NB4 (cell line): ENCODE measurements at regions not wholly inside any gene's neighbourhood (a gene's known extent, or its start where the extent isn't known, plus 50 kb on each side); places are given as distances from the start of the nearest gene placed in this dataset.

Experiments
- DNase-seq: peaks from one replicate; pipeline ENCODE4 v3.0.0; 2010; ENCODE audit warnings: low read depth
- H3K4me3 ChIP-seq: one replicate; pipeline ENCODE4 v1.5.1; 2011; ENCODE audit warnings: mild to moderate bottlenecking, low read depth, low read length, moderate library complexity
- CTCF ChIP-seq: IDR thresholded peaks from one replicate; pipeline ENCODE4 v1.5.1; 2012; ENCODE audit warnings: low read depth, low read length
- MAX ChIP-seq: IDR thresholded peaks from 2 replicates; pipeline ENCODE4 v1.6.1; 2011; ENCODE audit warnings: low read depth, low read length
- MYC ChIP-seq: IDR thresholded peaks from 2 replicates; pipeline ENCODE4 v1.6.1; 2011; ENCODE audit warnings: low read depth, low read length
- POLR2A ChIP-seq: IDR thresholded peaks from 2 replicates; pipeline ENCODE4 v1.6.1; 2011; ENCODE audit warnings: mild to moderate bottlenecking; ENCODE audit not compliant: insufficient read length; ENCODE audit errors: extremely low read depth

GRCh38 chr2:236977063-236977851, 108.4 kb upstream of the COPS8 start:
- H3K4me3 ChIP-seq, result no peak overlapping the region
- TF ChIP-seq MAX (no peak), CTCF (no peak), POLR2A (no peak), MYC (no peak)
- no peak for DNase-seq

- TF ChIP-seq MAX (no peak), CTCF (no peak), MYC (no peak), POLR2A (no peak)
- no peak overlapping the region for H3K4me3 ChIP-seq
- no peak for DNase-seq
Measured at GRCh38 chr2:236977852-236978398, 107.8 kb upstream of the COPS8 start.

GRCh38 chr2:236979664-236980063, 106.0 kb upstream of the COPS8 start:
- no peak for DNase-seq
- no peak for TF ChIP-seq MAX
- no peak for TF ChIP-seq CTCF
- no peak for TF ChIP-seq MYC
- TF ChIP-seq POLR2A, result no peak
- H3K4me3 ChIP-seq, result no peak overlapping the region

GRCh38 chr2:236980961-236981360, 104.7 kb upstream of the COPS8 start:
- DNase-seq, result no peak
- no peak overlapping the region for H3K4me3 ChIP-seq
- TF ChIP-seq POLR2A (no peak), MYC (no peak), MAX (no peak), CTCF (no peak)

GRCh38 chr2:236981701-236982485, 103.8 kb upstream of the COPS8 start:
- TF ChIP-seq POLR2A (no peak), MYC (no peak)
- H3K4me3 ChIP-seq, result no peak overlapping the region
- no peak for DNase-seq
